ACC112 (cell line): ENCODE measurements at regions not wholly inside any gene's neighbourhood (a gene's known extent, or its start where the extent isn't known, plus 50 kb on each side); places are given as distances from the start of the nearest gene placed in this dataset.

Experiments used
- H2AFZ ChIP-seq: fragments of 200-600 bp; sonication (generic); one replicate; pipeline ENCODE4 v1.6.0; 2017; ENCODE audit warnings: antibody characterized with exemption, low read length; ENCODE audit not compliant: unreplicated experiment
- H3K27ac ChIP-seq: fragments of 200-600 bp; sonication (generic); 2 replicates; pipeline ENCODE4 v1.5.1; 2014; ENCODE audit warnings: low read depth, mild to moderate bottlenecking, antibody characterized with exemption, low read length, moderate library complexity
- H3K27me3 ChIP-seq: fragments of 200-600 bp; sonication (generic); 2 replicates; pipeline ENCODE4 v1.6.1; 2014; ENCODE audit warnings: mild to moderate bottlenecking, antibody characterized with exemption, low read length, moderate library complexity, mixed read lengths; ENCODE audit not compliant: insufficient read depth
- H3K36me3 ChIP-seq: fragments of 200-600 bp; sonication (generic); 2 replicates; pipeline ENCODE4 v1.6.1; 2016; ENCODE audit warnings: mild to moderate bottlenecking, antibody characterized with exemption, low read length, moderate library complexity, mixed read lengths; ENCODE audit not compliant: insufficient read depth
- H3K4me1 ChIP-seq: fragments of 200-600 bp; sonication (generic); one replicate; pipeline ENCODE4 v1.6.1; 2016; ENCODE audit warnings: low read length, mixed read lengths; ENCODE audit not compliant: insufficient read depth, unreplicated experiment, control insufficient read depth
- H3K4me3 ChIP-seq: fragments of 200-600 bp; sonication (generic); 2 replicates; pipeline ENCODE4 v1.5.1; 2014; ENCODE audit warnings: mild to moderate bottlenecking, low read depth, low read length
- H3K79me2 ChIP-seq: fragments of 200-600 bp; sonication (generic); one replicate; pipeline ENCODE4 v1.6.0; 2016; ENCODE audit warnings: low read length; ENCODE audit not compliant: control insufficient read depth, unreplicated experiment, insufficient read depth

DNA sequence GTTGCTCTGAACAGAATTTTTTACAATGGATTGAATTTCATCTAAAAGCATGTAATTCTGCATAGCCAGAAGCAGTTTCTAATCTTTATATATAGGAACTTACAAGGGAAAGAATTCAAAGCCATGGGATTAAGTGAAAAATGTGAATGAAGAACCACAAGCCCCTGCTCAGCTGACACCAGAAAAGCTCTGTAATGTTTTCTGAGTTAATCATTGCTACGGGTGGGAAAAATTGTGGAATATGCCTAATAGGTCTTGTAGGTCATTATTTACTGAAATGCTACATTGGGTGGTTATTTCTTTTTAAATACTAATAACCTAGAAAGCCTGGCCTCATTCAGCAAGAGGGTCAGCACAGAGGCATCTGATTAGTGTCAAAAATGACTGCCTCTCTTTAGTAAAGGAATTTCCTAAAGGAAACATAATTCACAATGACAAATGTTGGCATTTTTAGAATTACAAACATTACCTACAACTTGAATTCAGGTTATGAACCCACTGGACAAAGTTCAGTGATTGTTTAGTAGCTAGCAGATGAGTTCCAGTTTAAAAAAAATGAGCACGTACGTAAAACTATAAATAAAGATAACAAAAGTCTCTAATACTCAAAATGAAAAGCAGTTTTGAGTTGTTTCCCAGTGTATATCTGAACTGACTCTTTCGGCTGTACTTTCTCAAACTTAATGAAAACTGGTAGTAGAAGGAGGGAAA lies 75.3 kb downstream of the BMP4 start:
- Histone ChIP-seq H3K36me3 (no peaks in the 10 kb centered on the region), H3K79me2 (no peaks in the 10 kb centered on the region), H3K4me3 (no peak overlapping the region), H2AFZ (no peak overlapping the region), H3K4me1 (no peaks in the 10 kb centered on the region), H3K27me3 (no peaks in the 10 kb centered on the region), H3K27ac (no peak overlapping the region)

DNA sequence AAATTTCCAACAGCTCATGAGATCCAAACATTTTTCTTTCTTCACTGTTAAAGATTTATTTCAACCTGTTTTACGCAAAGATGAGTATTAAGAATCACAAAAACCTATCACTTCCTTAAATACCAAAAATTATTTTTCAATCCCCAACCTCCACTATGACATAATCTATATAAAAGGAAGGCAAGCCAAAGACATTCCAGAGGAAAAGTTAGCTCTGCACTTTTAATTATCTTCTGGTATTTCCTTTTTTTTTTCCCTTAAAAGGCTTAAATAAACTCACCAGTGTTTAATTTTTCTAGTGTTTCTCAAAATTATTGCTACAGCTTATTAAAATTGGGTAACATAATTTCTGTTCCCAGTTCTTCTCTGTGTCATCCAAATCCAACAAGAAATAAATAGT lies 75.9 kb downstream of the BMP4 start:
- H3K79me2 ChIP-seq: no peaks in the 10 kb centered on the region
- no peaks in the 10 kb centered on the region for H3K36me3 ChIP-seq
- no peaks in the 10 kb centered on the region for H3K27me3 ChIP-seq
- H3K4me3 ChIP-seq: no peak overlapping the region
- H2AFZ ChIP-seq: no peak overlapping the region
- no peak overlapping the region for H3K27ac ChIP-seq
- H3K4me1 ChIP-seq: no peaks in the 10 kb centered on the region

DNA sequence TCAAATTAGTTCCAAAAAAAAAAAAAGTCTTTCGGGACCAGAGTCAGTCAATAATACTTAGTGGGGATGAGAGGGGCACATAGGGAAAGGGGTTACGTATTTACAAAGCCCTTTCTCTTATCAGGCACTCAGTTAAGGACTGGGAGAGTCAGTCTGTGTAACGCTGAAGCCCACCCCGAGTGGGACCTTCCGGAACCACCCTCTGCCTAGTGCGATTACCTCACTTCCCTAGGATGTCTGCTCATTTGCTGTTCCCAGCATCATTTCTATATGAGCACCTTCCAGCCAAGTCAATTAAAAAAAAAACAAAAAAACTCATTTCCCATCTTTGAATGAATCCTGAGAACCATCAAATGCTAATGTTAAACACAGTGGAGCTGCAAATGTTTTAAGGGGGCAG lies 76.9 kb downstream of the BMP4 start:
- H3K27me3 ChIP-seq: no peaks in the 10 kb centered on the region
- no peak overlapping the region for H2AFZ ChIP-seq
- no peaks in the 10 kb centered on the region for H3K79me2 ChIP-seq
- H3K27ac ChIP-seq: no peak overlapping the region
- no peaks in the 10 kb centered on the region for H3K36me3 ChIP-seq
- H3K4me1 ChIP-seq: no peaks in the 10 kb centered on the region
- H3K4me3 ChIP-seq: no peak overlapping the region

DNA sequence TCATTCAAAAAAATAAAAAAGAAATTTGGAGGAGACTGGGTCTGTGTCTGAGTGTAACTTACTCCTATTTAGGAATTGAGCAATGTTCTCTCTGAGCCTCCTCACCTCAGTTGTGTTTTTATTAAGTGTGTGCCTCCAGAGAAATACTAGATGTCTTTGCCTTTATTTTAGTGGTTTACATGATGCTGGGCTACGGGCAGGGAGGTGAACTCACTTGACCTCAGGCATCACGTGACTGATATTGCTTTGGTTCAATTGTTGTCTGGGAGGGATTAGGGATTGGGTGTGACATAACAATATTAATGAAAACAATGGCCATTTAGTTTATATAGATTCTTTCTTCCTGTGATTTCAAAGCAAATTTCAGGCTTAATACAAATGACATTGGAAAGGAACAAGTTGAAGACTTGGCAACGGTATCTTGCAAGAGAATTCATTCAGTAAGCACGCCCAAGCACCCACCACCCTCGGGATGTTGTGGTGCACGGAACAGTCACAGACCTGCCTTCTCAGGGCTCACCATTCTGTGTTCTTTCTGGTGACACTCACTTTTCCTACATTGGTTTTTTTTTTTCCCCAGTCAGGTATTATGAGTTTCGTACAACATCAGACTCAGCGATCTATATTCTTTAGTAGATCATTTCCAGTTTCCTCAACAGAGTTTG lies 77.5 kb downstream of the BMP4 start:
- Histone ChIP-seq H3K27me3 (no peaks in the 10 kb centered on the region), H3K27ac (no peak overlapping the region), H2AFZ (no peak overlapping the region), H3K4me1 (no peaks in the 10 kb centered on the region), H3K4me3 (no peak overlapping the region), H3K36me3 (no peaks in the 10 kb centered on the region), H3K79me2 (no peaks in the 10 kb centered on the region)

DNA sequence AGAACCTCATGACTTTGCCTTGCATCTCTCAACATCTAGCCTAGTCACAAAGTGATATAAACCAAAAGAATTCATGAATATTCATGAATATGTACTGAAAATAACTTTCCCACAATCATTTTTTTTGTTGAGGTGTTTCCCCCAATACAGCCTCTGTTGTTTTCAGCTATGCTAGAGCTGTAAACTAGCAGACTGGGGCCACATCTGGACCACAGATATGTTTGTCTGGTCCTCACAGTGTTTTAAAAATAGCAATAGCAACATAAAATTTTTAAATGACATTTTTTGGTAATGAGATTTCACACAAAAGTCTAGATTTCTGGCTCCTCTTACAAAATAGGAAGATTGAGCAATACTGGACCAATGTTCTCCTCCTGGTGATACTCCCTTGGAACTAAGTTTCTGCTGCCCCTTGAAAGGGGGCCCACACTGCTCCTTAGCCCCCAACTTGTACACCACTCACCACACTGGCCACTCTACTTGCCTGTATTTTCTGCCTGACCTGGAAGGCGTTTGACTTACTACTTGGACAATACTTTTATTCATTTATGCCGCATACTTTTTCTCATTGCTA lies 81.2 kb downstream of the BMP4 start:
- Histone ChIP-seq H3K27me3 (no peaks in the 10 kb centered on the region), H3K4me1 (no peaks in the 10 kb centered on the region), H3K27ac (no peak overlapping the region), H3K79me2 (no peaks in the 10 kb centered on the region), H3K36me3 (no peaks in the 10 kb centered on the region), H2AFZ (no peak overlapping the region), H3K4me3 (no peak overlapping the region)

DNA sequence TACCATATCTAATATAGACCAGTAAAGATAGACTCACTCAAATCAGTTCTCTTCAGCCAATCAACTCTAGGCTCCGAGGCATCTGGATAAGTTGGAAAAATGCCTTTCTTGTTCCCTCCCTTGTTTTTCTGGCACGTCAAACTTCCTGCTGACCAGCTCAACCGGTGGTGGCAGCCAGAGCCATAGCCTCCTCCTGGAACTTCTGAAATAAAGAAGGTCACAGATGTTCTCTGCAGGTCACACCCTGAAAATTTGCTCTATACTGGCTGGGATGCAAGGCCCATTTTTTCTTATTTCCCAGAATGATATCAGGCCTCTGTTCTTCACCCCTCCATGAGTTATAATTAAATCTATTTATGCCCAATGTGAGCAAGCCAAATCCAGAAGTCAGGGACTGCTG lies 81.9 kb downstream of the BMP4 start:
- H3K27me3 ChIP-seq: no peaks in the 10 kb centered on the region
- no peak overlapping the region for H3K4me3 ChIP-seq
- no peaks in the 10 kb centered on the region for H3K4me1 ChIP-seq
- H3K79me2 ChIP-seq: no peaks in the 10 kb centered on the region
- no peak overlapping the region for H3K27ac ChIP-seq
- H3K36me3 ChIP-seq: no peaks in the 10 kb centered on the region
- H2AFZ ChIP-seq: no peak overlapping the region

DNA sequence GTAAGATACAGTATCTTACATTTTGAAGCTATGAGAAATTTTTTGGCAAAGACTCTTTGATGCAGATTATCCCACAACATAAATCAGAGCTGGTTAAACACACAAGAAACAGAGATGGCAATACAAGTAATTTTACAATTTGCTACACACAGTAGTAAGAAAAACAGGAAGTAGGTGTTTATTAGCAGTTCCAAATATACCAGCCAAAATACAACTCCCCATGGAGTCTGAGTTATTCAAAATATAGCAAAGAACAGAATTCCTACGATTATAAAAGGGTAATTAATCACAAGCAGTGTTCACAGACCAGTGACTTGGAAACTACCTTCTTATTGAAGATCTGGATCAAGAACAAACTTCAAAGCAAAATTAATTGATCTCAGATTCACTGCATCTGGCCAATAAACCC lies 83.9 kb downstream of the BMP4 start:
- no peaks in the 10 kb centered on the region for H3K36me3 ChIP-seq
- H3K4me3 ChIP-seq: no peak overlapping the region
- H3K27ac ChIP-seq: no peak overlapping the region
- no peaks in the 10 kb centered on the region for H3K27me3 ChIP-seq
- H3K4me1 ChIP-seq: no peaks in the 10 kb centered on the region
- H2AFZ ChIP-seq: no peak overlapping the region
- H3K79me2 ChIP-seq: no peaks in the 10 kb centered on the region

DNA sequence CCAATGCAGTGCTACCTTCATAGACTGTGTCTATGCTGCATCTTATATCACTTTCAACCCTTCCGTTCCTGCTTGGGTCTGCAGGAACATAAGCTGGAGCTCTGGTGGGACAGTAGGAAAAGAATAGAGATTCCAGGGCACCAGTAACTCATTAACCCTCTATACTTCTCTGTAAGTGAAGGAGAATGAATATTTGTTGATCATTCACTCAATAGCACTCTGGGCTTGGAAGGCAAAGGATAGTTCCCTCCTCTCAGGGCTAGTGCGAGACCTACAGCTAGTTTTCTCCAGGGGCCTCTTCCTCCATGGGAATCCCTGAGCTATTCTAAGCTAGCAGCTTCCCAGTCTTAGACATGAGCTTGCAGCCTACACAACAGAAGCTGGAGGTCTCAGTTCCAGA lies 84.7 kb downstream of the BMP4 start:
- Histone ChIP-seq H3K27me3 (no peaks in the 10 kb centered on the region), H2AFZ (no peak overlapping the region)

DNA sequence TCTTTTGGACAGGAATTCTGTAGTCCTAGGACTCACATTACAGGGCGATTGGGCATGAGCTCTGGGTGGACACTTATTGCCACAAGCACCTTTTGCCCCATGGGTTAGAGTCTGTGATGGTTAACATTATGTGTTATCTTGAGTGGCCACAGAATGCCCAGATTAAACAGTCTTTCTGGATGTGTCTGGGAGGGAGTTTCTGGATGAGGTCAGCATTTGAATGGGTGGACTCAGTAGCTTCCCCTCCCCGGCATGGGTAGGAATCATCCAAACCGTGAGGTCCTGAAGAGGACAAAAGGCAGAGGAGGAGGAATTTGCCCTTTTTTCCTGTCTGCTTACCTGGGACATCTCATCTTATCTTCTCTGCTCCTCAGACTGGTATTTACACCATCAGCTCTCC lies 85.6 kb downstream of the BMP4 start:
- Histone ChIP-seq H3K36me3 (no peaks in the 10 kb centered on the region), H3K27ac (no peak overlapping the region), H2AFZ (no peak overlapping the region), H3K79me2 (no peaks in the 10 kb centered on the region), H3K27me3 (peaks cover 5% of the 10 kb centered on the region; the same call in 1 of the 2 replicates), H3K4me1 (no peaks in the 10 kb centered on the region), H3K4me3 (no peak overlapping the region)

More for the DNA sequence above, 84.7 kb downstream of the BMP4 start:
- Histone ChIP-seq H3K79me2 (no peaks in the 10 kb centered on the region), H3K4me1 (no peaks in the 10 kb centered on the region), H3K27ac (no peak overlapping the region), H3K36me3 (no peaks in the 10 kb centered on the region), H3K4me3 (no peak overlapping the region)

DNA sequence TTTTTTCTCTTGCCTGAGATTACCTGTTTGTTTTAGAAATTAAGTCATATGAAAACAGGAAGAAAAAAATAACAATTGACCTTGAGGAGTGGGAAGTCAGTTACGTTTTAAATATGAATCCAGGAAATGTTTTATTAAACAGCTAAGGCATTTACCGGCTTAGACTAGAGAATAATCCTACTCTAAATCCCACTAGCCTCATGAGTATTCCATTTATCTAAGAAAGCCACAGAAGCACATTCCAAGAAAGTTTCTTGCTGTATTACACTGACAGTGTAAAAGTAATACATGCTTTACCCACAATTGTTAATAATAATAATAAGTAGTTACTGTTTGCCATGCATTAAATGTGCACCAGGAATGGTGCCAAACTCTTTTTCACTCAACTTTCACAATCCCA lies 90.9 kb downstream of the BMP4 start:
- Histone ChIP-seq H2AFZ (no peak overlapping the region), H3K79me2 (no peaks in the 10 kb centered on the region), H3K36me3 (no peaks in the 10 kb centered on the region), H3K27ac (no peak overlapping the region), H3K4me3 (no peak overlapping the region), H3K4me1 (no peaks in the 10 kb centered on the region), H3K27me3 (peaks cover 7% of the 10 kb centered on the region; the same call in 1 of the 2 replicates)

DNA sequence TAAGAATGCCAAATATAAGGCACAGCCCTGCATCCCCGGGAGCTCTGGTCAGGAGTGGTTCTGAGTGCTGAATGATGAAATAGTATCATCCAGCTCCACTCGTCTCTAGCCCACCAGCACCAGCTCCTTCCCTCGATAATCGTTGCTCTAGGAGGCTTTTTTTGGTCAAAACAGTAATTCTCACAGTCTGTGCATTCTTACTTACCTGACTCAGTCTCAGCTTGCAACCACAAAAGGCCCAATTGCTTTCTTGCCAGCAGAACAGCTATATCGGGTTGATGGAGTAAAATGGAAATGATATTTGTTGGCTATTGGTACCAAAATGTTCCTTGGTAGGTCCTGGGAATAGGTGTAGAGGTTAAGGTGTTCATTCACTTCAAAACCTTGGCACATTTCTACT lies 94.8 kb downstream of the BMP4 start:
- no peaks in the 10 kb centered on the region for H3K4me1 ChIP-seq
- no peaks in the 10 kb centered on the region for H3K36me3 ChIP-seq
- no peak overlapping the region for H3K27ac ChIP-seq
- H2AFZ ChIP-seq: no peak overlapping the region
- H3K27me3 ChIP-seq: peaks cover 21% of the 10 kb centered on the region
- H3K4me3 ChIP-seq: no peak overlapping the region
- no peaks in the 10 kb centered on the region for H3K79me2 ChIP-seq
